NCI-H2107 treated with DMSO at 0.1 percent for 48 hours (cell line): ENCODE measurements at regions not wholly inside any gene's neighbourhood (a gene's known extent, or its start where the extent isn't known, plus 50 kb on each side); places are given as distances from the start of the nearest gene placed in this dataset.
"Not testable (repeated sequence)": the region's sequence is repeated elsewhere in the genome, so short reads cannot be mapped to it uniquely, and the experiment has no call there.

Source experiments
- DNase-seq: peaks from one replicate; lab custom pipeline; 2025; ENCODE audit not compliant: unreplicated experiment; lab: John Stamatoyannopoulos, UW

DNA sequence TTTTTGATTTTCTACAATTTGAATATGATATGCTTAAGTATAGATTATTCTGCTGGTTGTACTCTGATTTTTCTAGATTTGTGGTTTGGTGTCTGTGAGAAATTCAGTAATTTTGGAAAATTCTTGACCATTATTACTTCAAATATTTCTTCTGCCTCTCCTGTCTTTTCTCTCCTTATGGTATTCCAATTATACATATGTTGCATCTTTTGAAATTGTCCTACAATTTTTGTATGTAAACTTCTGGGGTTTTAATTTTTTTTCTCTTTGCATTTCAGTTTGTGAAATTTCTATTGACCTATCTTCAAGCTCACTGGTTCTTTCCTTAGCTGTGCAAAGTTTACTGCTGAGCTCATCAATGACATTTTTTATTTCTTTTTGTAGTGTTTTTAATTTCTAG is 534.4 kb upstream of the SLC35B3 start:
- no peak for DNase-seq

DNA sequence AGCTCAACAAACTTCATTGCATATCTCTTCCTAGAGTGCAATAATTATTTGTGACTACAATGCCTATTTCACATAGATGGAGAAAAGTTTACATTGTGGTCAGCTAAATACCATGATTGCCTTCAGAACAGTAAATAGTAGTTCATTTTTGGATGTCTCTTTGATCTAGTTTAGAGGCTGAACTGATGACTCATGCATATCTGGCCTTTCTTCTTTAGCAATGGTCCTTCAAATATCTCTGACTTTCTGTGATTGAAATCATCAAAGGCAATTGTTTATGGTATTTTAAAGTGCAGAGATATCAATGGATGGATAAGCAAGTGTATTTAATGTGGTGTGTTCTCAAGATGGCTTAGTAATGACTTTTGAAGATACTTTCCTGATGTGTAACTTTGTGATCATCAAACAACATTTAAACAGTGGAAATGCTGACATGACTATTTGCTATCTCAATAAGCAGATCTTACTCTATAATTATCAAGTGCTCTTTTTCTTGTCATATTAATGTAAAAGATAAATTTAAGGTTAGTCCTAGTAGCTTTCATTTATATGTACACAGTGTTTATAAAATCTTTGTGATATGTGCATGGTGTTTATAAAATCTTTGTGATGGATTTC is 523.7 kb upstream of the SLC35B3 start:
- DNase-seq, result no peak

DNA sequence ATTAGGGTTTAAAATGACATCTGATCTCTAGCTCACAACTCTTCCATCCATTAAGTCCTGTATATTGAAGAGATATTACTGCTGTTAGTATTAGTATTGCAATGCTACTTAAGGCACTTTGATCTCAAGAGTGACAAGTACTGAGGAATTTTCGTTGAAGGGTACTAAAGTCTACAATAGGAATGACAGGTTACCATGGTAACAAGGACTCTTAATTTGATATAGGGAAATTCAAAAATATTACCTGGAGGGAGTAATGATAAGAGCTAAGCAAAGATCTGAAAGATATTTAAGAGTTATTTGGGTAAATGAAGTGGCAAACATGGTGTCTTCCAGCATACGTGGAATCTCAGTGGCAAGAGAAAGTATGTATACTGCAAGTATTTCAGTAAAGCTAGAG is 518.0 kb upstream of the SLC35B3 start:
- no peak for DNase-seq

DNA sequence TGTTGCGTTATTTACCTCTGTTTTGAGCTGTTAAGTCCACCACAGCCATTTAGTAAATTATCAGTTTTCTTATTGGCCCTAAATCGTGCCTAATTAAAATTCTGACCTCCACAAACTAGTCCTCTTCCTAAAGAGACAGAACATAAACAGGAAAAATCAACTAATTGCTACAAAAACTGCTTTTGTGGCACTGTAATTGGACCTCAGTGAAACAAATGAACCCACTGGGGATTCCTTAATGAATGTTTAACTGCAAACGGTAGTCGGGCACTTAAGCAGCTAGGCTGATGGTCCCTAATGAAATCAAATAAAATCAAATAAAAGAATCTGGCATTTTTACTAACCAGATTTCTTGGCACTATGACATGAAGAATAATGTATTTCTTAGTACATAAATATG is 513.4 kb upstream of the SLC35B3 start:
- DNase-seq, result no peak

DNA sequence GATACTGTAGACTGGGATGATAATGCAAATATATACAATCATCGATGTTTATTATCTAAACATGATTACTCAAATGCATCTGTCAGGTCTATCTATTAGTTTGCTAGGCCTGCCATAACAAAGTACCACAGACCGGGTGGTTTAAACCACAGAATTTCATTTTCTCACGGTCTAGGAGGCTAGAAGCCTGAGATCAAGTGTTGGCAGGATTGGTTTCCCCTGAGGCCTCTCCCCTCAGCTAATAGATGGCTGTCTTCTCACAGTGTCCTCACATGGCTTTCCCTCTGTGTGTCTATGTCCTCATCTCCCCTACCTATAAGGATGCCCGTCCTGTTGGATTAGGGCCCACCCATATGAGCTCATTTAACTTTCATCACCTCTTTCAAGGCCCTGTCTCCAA is 512.6 kb upstream of the SLC35B3 start:
- no peak for DNase-seq

DNA sequence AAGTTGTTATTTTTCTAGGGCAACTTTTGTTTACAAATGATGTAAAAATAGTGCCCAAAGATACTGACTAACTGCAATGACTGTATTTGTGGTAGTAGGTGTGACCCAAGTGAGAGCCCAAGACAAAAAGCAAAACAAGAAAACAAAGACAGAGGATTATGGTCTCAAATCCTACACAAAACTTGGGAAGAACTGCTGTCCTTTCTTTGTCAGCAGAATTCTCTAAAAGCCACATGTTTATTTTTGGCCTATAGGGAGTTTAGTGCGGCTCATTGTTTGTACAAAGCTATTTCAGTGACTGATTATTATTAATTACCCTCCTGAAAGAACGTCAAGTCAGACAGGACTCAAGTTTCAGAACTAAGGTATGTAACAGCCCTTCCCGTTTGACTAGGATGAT is 509.2 kb upstream of the SLC35B3 start:
- no peak for DNase-seq

DNA sequence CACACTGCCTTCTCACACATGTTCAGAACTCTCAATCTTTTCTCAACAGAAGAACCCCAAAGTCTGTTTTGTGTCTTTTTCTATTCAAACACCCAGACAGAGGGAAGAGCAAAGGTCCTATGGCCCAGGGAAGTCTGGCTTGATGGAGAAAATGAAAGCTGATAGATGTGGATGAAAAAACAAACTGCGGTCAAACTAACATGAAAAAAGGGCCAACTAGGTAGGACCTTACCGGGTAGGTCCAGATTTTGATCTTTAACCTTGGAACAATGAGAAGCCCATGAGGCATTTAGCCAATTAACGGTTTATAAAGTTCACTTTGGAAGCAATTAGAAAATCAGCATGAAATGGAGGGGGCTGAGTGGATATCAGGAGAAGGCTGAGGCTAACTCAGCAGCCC is 507.7 kb upstream of the SLC35B3 start:
- DNase-seq, result no peak

DNA sequence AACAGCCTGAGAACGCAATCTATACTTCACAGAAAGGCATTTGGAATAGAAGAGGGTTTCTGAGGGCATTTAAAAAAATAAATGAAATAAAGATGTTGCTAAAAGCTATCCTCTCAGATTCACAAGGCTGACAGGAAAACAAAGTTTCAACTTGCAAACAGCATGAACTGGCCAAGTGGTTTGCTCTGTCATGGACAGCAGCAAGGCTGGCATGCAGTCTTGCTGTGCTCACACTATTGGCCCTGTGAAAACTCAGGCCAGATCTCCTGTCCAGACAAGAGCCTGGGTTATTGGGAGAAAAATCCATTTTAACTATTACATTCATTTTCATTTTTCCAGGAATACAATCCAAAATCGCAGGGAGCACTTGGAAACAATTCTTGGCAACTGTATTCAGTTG is 506.2 kb upstream of the SLC35B3 start:
- no peak for DNase-seq

DNA sequence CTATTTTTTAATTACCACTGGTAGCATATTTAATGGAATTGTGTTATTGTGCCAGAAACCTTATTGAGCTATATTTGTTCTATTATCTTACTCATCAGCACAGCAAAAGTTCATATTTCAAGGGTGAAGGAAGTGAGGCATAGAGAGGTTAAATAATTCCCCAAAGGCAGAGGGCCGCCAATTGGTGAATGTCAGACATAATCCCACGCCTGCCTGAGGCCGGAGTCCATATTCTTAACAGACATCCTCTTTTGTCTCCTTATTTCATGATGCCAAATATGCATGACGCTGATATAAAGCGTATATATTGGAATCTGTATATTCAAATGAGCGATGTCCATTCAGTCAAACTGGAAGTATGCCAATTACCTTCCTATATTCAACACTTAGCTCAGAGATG is 505.0 kb upstream of the SLC35B3 start:
- no peak for DNase-seq

DNA sequence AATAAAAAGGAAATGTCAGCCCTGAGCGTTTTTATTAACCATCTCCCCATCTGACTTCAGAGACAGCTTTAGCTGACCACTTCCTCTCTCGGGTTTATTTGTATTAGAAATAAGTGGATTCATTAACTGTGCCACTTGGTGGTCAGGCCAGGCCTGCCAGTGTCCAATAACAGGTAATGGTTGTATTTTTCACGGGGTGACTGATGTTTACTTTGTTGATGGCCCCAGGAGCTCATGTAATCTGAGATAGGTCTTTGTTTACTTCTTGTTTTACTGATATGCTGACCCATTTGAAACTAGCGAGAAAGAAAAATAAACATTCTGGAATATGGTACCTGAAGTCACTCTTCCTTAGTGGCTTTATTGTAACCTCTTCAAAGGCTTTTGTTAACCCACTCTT is 504.3 kb upstream of the SLC35B3 start:
- DNase-seq, result peak; percentile 64

DNA sequence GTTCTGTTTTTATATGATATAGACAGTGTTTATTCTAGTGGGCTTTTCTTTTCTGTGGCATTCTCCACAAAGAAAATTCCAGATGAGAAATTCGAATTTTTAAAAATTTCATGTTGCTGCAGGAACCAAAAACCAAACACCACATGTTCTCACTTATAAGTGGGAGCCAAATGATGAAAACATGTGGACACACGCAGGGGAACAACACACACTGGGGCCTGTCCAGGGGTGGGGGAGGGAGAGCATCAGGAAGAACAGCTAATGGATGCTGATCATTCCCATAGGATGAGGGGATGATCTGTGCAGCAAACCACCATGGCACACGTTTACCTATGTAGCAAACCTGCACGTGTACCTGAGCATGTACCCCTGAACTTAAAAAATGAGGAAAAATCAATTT is 499.0 kb upstream of the SLC35B3 start:
- no peak for DNase-seq

DNA sequence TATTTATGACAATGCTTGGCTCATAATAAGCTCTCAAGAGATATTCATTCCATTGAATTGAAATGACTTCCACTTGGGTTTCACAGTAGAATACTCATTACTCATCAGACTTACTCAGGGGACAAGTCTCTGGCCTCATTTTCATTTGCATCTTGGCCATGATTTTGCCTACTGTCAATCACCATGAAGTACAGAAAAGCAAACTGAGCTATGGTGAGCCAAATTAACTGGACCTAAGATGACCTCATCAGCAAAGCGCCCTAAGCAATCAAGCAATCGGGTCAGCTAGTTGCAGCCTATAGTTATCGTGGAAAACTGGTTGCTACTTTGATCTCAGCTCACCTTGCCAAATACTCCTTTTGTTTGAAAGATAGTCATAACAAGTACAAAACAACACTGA is 494.7 kb upstream of the SLC35B3 start:
- no peak for DNase-seq

DNA sequence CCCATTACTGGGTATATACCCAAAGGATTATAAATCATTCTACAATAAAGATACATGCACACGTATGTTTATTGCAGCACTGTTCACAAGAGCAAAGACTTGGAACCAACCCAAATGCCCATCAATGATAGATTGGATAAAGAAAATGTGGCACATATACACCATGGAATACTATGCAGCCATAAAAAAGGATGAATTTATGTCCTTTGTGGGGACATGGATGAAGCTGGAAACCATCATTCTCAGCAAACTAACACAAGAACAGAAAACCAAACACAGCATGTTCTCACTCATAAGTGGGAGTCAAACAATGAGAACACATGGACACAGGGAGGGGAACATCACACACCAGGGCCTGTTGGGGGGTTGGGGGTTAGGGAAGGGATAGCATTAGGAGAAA is 484.9 kb upstream of the SLC35B3 start:
- DNase-seq, result not testable (repeated sequence)

DNA sequence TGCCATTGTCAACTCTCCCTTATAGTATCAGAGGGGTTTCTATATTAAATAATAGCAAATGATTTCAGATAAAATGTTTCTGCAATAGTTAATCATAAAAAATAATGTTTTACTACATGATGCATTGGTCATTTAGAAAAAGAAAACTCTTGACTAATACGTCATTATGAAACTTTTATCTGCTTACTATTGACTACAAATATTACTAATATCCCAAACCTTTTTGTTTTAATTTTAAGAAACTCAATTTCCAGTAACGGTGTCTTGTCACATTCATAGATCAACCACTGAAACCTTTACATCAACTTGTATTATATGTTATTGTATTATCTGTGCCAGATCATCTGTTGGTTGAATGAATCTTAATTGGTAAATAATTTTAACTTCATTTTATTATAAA is 482.9 kb upstream of the SLC35B3 start:
- DNase-seq, result no peak

DNA sequence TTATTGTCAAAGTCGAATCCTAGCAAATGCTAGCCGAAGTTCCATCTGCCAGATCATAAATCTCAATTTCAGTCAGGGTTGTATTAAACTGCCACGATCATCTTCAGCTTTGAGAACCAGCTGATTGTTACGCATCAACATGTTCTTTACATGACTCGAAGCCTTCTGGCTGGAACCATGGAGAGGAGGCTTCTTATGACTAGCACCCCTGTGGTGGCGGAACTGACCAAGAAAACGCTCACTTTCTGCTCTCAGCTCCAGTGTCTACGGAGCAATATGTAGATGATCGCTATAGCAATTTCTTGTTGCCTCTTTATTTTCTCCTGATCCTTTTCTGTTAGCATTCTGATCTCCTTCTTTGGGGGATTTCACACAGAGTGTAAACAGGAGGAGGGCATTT is 479.4 kb upstream of the SLC35B3 start:
- no peak for DNase-seq

DNA sequence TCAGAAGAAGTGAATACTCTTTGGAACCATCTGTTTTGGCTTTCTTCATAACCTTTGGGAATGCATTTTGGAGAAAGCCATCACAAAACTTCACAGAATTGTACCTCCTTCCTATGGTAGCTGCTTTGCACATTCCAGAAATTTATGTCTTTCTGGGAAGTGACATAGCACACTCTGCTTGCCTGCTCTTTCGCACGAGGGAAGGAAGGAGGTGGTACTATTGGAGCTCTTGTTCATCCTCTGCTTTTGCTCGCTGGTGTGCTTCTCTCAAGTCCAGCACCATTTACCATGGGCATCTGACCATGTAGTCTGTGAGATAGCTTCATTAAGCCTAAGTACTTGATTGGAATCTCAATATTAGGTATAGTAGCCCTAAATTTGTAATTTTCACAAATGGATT is 473.3 kb upstream of the SLC35B3 start:
- DNase-seq, result no peak

DNA sequence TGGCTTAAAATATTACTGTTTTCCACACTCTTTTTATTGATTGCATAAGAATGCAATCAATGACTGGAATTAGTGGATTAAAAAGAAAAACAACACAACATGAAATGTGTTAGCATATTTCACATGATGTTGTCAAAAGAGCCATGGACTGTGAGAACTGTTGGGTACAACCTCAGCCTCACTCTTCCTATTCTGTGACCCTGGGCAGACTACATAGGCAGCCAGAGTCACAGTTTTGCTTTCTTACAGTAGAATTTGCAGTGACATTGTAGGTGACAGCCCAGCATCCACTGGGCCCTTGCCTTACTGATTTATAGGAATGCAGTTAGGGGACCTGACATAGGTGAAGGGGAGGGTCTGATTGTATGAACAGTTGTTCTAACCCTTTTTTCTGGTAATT is 471.4 kb upstream of the SLC35B3 start:
- no peak for DNase-seq

DNA sequence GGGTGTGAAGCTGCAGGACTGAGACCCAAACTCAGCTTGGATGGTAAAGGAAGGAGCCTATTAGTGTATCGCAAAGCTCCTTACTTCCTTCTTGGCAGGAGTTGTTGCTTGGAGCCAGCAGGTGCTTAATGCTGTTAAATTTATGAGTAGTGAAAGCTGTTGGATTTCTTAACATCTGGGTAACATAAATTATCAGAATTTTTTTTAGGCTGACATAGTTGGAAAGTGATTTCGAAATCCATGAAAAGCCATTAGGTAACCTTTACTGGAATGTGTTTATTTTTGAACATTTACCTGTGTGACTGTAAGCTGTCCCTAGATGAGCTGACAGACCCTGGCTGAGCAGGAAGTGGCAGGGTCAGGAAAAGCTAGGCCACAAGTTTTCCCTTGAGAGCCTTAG is 470.4 kb upstream of the SLC35B3 start:
- DNase-seq, result no peak

DNA sequence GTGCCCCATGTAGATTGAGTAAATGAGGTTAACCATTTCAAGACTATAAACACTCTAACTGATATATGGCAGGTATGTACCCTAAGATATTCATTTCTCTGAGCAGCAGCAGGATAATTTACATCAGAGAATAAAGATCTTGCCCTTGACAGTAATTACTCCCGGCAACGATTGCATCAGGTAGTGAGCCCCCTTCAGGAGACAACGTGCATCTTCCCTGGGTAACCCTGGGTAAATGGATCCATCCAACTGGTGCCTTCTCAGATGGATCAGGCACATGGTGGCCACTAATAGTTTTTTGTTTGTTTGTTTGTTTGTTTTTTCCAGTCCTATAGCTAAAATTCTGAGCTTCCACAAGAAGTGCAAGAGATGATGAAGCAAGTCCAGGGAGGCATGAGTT is 469.4 kb upstream of the SLC35B3 start:
- DNase-seq, result no peak

DNA sequence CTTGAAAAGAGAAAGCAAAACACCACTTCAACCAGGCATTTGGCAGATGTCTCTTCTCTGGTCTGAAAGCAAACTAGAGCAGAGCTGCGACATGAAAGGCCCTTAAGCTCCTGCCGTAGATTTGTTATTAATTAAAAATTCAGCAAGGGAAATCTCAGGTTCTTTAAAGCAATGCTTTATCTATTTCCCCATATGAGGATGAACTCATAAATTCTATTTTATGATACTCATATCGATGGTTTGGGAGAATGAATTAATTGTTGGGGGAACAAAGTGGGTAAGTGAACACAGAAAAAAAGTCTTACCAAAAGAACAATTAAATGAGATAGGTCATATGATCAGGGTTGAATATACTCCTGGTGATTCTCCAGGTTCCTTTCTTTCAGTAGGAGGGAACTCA is 464.7 kb upstream of the SLC35B3 start:
- no peak for DNase-seq

DNA sequence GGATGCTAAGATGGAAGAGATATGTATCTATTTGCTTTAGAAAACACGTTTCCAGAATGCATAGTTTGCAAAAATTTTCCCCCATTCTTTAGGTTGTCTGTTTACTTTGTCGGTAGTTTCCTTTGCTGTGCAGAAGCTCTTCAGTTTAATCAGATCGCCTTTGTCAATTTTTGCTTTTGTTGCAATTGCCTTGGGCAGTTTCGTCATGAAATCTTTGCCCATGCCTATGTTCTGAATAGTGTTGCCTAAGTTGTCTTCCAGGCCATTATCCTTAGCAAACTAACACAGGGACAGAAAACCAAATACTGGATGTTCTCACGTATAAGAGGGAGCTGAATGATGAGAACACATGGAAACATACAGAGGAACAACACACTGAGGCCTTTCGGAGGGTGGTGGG is 454.2 kb upstream of the SLC35B3 start:
- no peak for DNase-seq

DNA sequence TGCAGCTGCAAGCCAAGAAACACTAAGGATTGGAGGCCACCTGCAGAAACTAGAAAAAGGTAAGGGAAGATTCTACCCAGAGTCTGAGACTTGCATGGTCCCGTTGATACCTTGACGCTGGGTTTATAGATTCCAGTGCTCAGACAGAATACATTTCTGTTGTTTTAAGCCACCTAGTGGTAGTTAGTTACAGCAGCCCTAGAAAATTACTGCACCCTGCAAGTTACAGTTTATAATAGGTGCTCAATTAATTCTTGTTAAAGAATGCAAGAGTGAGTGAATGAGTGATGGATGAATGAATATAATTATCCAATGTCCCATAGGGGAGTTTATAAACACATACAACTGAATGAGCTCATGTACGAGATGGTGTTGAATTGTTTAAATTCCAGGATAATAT is 453.1 kb upstream of the SLC35B3 start:
- no peak for DNase-seq

DNA sequence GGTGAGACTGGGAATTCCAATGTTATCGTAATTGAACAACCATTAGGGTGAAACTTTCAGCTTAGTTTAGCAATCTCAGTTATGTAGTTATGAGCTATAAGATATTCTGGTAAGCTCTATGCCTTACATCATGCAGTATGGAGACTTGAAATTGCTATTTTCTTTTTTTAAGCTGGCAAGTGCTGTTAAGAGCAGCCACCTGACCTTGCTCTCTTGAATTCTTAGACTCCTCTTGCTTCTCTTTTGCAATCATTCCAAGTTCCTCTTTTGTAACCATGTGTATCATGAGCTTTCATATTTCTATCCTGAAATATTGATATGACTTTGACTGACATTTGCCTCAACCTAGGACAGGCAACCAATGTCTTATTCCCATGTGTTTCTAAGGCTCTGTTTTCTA is 446.3 kb upstream of the SLC35B3 start:
- no peak for DNase-seq

DNA sequence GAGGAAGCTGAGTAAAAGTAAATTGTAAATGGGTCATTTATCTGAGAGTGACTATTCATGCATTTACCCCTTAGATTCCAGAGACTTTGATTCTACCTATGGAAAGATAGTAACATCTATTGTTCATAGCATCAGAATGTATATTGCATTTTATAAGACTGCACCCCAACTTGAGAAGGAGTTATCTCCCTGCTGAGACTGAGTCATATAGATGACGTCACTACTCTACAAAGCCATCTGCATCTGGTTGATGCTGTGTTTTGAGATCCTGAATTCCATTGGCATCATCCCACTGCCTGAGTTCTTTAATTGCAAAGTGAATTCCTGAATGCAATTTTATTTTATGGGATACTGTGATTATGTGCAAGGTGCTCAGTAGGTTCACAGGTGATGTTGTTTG is 444.0 kb upstream of the SLC35B3 start:
- DNase-seq, result no peak
